ENCODE measurements at regions not wholly inside any gene's neighbourhood (a gene's known extent, or its start where the extent isn't known, plus 50 kb on each side); places are given as distances from the start of the nearest gene placed in this dataset.

DNA sequence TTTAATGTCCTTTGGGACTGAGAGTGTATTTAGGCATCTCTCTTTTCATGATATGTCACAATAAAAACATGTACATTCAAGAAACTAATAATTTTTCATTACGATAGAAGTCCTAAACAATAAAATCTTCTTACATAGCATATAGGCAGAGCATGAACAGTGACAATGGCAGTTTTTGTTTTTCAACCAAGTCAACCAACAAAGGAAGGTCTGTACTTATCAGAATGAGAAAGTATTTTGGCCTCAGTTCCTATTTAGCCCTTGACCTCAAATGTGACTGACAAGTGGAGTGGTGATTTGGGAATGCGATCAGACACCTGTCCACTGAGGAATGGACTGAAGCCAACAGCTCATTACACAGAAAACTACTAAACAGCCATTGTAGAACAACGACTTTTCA, 219.5 kb downstream of the TMEM161B start:
- TF ChIP-seq CTCF (IDR thresholded peaks at IDR 0.05) (no peak), POLR2AphosphoS5 (IDR thresholded peaks at IDR 0.05; ENCODE audit: low read depth, low read length) (no peak), TCF7L2 (IDR thresholded peaks at IDR 0.05; ENCODE audit: low read depth, low read length) (no peak), SIN3A (IDR thresholded peaks at IDR 0.05; ENCODE audit: borderline replicate concordance, insufficient read depth, low read depth, low read length) (no peak)
- TF ChIP-seq, protein P1, sequence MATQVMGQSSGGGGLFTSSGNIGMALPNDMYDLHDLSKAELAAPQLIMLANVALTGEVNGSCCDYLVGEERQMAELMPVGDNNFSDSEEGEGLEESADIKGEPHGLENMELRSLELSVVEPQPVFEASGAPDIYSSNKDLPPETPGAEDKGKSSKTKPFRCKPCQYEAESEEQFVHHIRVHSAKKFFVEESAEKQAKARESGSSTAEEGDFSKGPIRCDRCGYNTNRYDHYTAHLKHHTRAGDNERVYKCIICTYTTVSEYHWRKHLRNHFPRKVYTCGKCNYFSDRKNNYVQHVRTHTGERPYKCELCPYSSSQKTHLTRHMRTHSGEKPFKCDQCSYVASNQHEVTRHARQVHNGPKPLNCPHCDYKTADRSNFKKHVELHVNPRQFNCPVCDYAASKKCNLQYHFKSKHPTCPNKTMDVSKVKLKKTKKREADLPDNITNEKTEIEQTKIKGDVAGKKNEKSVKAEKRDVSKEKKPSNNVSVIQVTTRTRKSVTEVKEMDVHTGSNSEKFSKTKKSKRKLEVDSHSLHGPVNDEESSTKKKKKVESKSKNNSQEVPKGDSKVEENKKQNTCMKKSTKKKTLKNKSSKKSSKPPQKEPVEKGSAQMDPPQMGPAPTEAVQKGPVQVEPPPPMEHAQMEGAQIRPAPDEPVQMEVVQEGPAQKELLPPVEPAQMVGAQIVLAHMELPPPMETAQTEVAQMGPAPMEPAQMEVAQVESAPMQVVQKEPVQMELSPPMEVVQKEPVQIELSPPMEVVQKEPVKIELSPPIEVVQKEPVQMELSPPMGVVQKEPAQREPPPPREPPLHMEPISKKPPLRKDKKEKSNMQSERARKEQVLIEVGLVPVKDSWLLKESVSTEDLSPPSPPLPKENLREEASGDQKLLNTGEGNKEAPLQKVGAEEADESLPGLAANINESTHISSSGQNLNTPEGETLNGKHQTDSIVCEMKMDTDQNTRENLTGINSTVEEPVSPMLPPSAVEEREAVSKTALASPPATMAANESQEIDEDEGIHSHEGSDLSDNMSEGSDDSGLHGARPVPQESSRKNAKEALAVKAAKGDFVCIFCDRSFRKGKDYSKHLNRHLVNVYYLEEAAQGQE (IDR thresholded peaks at IDR 0.05; ENCODE audit: insufficient read depth in 1 of 2, low read depth in 2 of 2, low read length in 1 of 2), result no peak

Data from Panc1 (cell line).